Activated CD4-positive, CD25-positive, alpha-beta regulatory T cell treated with anti-CD3 and anti-CD28 coated beads, Interleukin-2, amount 50 U/mL, for 16 hours (primary cell): ENCODE measurements at regions not wholly inside any gene's neighbourhood (a gene's known extent, or its start where the extent isn't known, plus 50 kb on each side); places are given as distances from the start of the nearest gene placed in this dataset.

Source experiments
- DNase-seq: peaks from one replicate; pipeline ENCODE4 v3.0.0-alpha.2; 2020; ENCODE audit warnings: low read depth, low spot score

- DNase-seq = no peak
These were observed 323.7 kb downstream of the SLC4A3 start for GRCh38 chr2:219951099-219951498.

- DNase-seq = no peak
These were observed 326.9 kb downstream of the SLC4A3 start for GRCh38 chr2:219954331-219954730.

GRCh38 chr2:219957820-219958219 is 330.4 kb downstream of the SLC4A3 start:
- no peak for DNase-seq

GRCh38 chr2:219958941-219959340 is 331.5 kb downstream of the SLC4A3 start:
- no peak for DNase-seq

GRCh38 chr2:219959471-219959870 is 332.0 kb downstream of the SLC4A3 start:
- no peak for DNase-seq

GRCh38 chr2:219961947-219962498 is 334.6 kb downstream of the SLC4A3 start:
- DNase-seq = no peak

GRCh38 chr2:219962801-219963200 is 335.4 kb downstream of the SLC4A3 start:
- DNase-seq = no peak

GRCh38 chr2:219965287-219966194 is 338.1 kb downstream of the SLC4A3 start:
- DNase-seq = no peak

- no peak for DNase-seq
These were observed 340.1 kb downstream of the SLC4A3 start for GRCh38 chr2:219967247-219968245.

- no peak for DNase-seq
These were observed 341.4 kb downstream of the SLC4A3 start for GRCh38 chr2:219968685-219969345.

GRCh38 chr2:219969508-219969907 is 342.1 kb downstream of the SLC4A3 start:
- DNase-seq = no peak

GRCh38 chr2:219973136-219973535 is 345.7 kb downstream of the SLC4A3 start:
- no peak for DNase-seq

GRCh38 chr2:219976871-219977270 is 349.4 kb downstream of the SLC4A3 start:
- DNase-seq = no peak

- no peak for DNase-seq
These were observed 353.2 kb downstream of the SLC4A3 start for GRCh38 chr2:219980638-219981037.

- no peak for DNase-seq
These were observed 356.4 kb downstream of the SLC4A3 start for GRCh38 chr2:219983836-219984235.

- no peak for DNase-seq
These were observed 357.6 kb downstream of the SLC4A3 start for GRCh38 chr2:219985017-219985416.

GRCh38 chr2:219987830-219988229 is 360.4 kb downstream of the SLC4A3 start:
- no peak for DNase-seq

GRCh38 chr2:219989744-219990143 is 362.3 kb downstream of the SLC4A3 start:
- no peak for DNase-seq

- no peak for DNase-seq
These were observed 363.7 kb downstream of the SLC4A3 start for GRCh38 chr2:219991116-219991515.

- DNase-seq = no peak
These were observed 368.0 kb downstream of the SLC4A3 start for GRCh38 chr2:219995399-219995798.

- DNase-seq = no peak
These were observed 368.7 kb downstream of the SLC4A3 start for GRCh38 chr2:219995991-219996765.
